Endothelial cell of umbilical vein (primary cell): ENCODE measurements at regions not wholly inside any gene's neighbourhood (a gene's known extent, or its start where the extent isn't known, plus 50 kb on each side); places are given as distances from the start of the nearest gene placed in this dataset.

Experiments used
- BruUV-seq: library from RNA; stranded (reverse); fragments of 400-500 nt; replicated peaks from 2 replicates; lab custom pipeline; 2021; lab: Mats Ljungman, UMichigan
- CTCF ChIA-PET: fragments of 300-600, 350-600 bp; sonication (Branson Sonifier 250); formaldehyde crosslinking; loops from one replicate; lab custom pipeline; 2021; ENCODE audit warnings: antibody characterized with exemption, inconsistent platforms; lab: Charles Lee
- POLR2A ChIA-PET: fragments of 300-600, 350-600 bp; sonication (Branson Sonifier 250); formaldehyde crosslinking; loops from one replicate; lab custom pipeline; 2021; ENCODE audit warnings: antibody characterized with exemption, inconsistent platforms; lab: Charles Lee
- DNase-seq: peaks from one replicate; pipeline ENCODE4 v3.0.0-alpha.2; 2011; ENCODE audit warnings: low read depth, low spot score
- FAIRE-seq: peaks from 2 replicates; lab custom pipeline; 2011; peaks lifted over from hg19 to GRCh38; lab: Jason Lieb, UNC
- H2AFZ ChIP-seq: 2 replicates; pipeline ENCODE4 v1.6.0; 2012; ENCODE audit warnings: low read depth, low read length, control low read depth, inconsistent platforms
- H3K27ac ChIP-seq: 2 replicates; pipeline ENCODE4 v1.5.1; 2011; ENCODE audit warnings: low read depth, mild to moderate bottlenecking, control low read depth, low read length, moderate library complexity; ENCODE audit not compliant: insufficient read depth
- H3K27me3 ChIP-seq, 2 experiments: 2 replicates each; pipeline versions ENCODE4 v1.6.0 to v1.6.1; 2011; ENCODE audit warnings: low read length in 2 of 2, mixed read lengths in 1 of 2; ENCODE audit not compliant: control insufficient read depth in 2 of 2, insufficient read depth in 2 of 2
- H3K36me3 ChIP-seq, 2 experiments: 2 replicates in 1 of 2; 3 replicates in 1 of 2; pipeline ENCODE4 v1.5.1; 2011; ENCODE audit warnings: low read length in 2 of 2, mild to moderate bottlenecking in 1 of 2, moderate library complexity in 1 of 2; ENCODE audit not compliant: control insufficient read depth in 2 of 2, insufficient read depth in 2 of 2; ENCODE audit errors: extremely low read depth in 1 of 2
- H3K4me1 ChIP-seq: 3 replicates; pipeline ENCODE4 v1.5.1; 2011; ENCODE audit warnings: mild to moderate bottlenecking, low read length; ENCODE audit not compliant: control insufficient read depth, insufficient read depth; ENCODE audit errors: extremely low read depth
- H3K4me2 ChIP-seq: 2 replicates; pipeline ENCODE4 v1.6.1; 2011; ENCODE audit warnings: low read length, control low read depth, mixed read lengths; ENCODE audit not compliant: insufficient read depth
- H3K4me3 ChIP-seq, 3 experiments: fragments of 200-600 bp in 1 of 3; sonication (generic), shearing (Covaris generic) in 1 of 3; replicated peaks in 1 of 3; 2 replicates each; pipeline ENCODE4 v1.5.1; 2011 to 2016; ENCODE audit warnings: control low read depth in 3 of 3, low read length in 3 of 3, mild to moderate bottlenecking in 2 of 3, inconsistent platforms in 1 of 3, low read depth in 1 of 3, moderate library complexity in 1 of 3; ENCODE audit not compliant: insufficient read depth in 1 of 3
- H3K79me2 ChIP-seq: 2 replicates; pipeline ENCODE4 v1.6.0; 2012; ENCODE audit warnings: low read length, inconsistent platforms; ENCODE audit not compliant: control insufficient read depth, insufficient read depth
- H3K9ac ChIP-seq: replicated peaks from 2 replicates; pipeline ENCODE3; 2011; ENCODE audit warnings: low read length, control low read depth; ENCODE audit not compliant: insufficient read depth; ENCODE audit errors: extremely low read depth
- H3K9me1 ChIP-seq: replicated peaks from 3 replicates; pipeline ENCODE4 v1.6.0; 2011; ENCODE audit warnings: mild to moderate bottlenecking, low read length; ENCODE audit not compliant: control insufficient read depth, insufficient read depth; ENCODE audit errors: extremely low read depth
- H3K9me3 ChIP-seq: replicated peaks from 2 replicates; pipeline ENCODE4 v1.5.1; 2012; ENCODE audit warnings: low read length, inconsistent platforms; ENCODE audit not compliant: control insufficient read depth, insufficient read depth
- H4K20me1 ChIP-seq: replicated peaks from 2 replicates; pipeline ENCODE3; 2011; ENCODE audit warnings: mild to moderate bottlenecking, low read length; ENCODE audit not compliant: control insufficient read depth, insufficient read depth; ENCODE audit errors: extremely low read depth
- CTCF ChIP-seq, 2 donors: IDR thresholded peaks; 1 replicate in 1 of 2; 2 replicates in 1 of 2; pipeline ENCODE4 v1.5.1; 2011; ENCODE audit warnings: low read length in 2 of 2, mild to moderate bottlenecking in 2 of 2, moderate library complexity in 2 of 2, control low read depth in 1 of 2, inconsistent platforms in 1 of 2, low read depth in 1 of 2; ENCODE audit not compliant: insufficient read depth in 1 of 2; ENCODE audit errors: extremely low read depth in 1 of 2
- EZH2 ChIP-seq: IDR thresholded peaks from 2 replicates; pipeline ENCODE4 v1.6.1; 2012; ENCODE audit warnings: borderline replicate concordance, low read depth, mild to moderate bottlenecking, moderate library complexity, low read length, inconsistent platforms; ENCODE audit not compliant: severe bottlenecking
- FOS ChIP-seq: IDR thresholded peaks from 2 replicates; pipeline ENCODE4 v1.6.1; 2011; ENCODE audit warnings: mild to moderate bottlenecking, low read length, moderate library complexity, borderline replicate concordance; ENCODE audit not compliant: insufficient read depth
- GATA2 ChIP-seq: IDR thresholded peaks from 2 replicates; pipeline ENCODE4 v1.7.0; 2011; ENCODE audit warnings: low read depth, mild to moderate bottlenecking, moderate library complexity, mixed read lengths, low read length; ENCODE audit not compliant: insufficient read length, insufficient read depth
- JUN ChIP-seq: IDR thresholded peaks from 2 replicates; pipeline ENCODE4 v1.6.1; 2011; ENCODE audit warnings: borderline replicate concordance, low read depth; ENCODE audit not compliant: insufficient read length, insufficient read depth
- MYC ChIP-seq: IDR thresholded peaks from one replicate; pipeline ENCODE4 v1.6.1; 2011; ENCODE audit warnings: mild to moderate bottlenecking, low read depth, low read length
- POLR2A ChIP-seq: IDR thresholded peaks from 2 replicates; pipeline ENCODE4 v1.6.1; 2012; ENCODE audit warnings: low read depth, mild to moderate bottlenecking, control low read depth, low read length
- POLR2AphosphoS5 ChIP-seq: IDR thresholded peaks from 2 replicates; pipeline ENCODE4 v1.6.1; 2012; ENCODE audit warnings: low read depth, mild to moderate bottlenecking, control low read depth, low read length, moderate library complexity; ENCODE audit not compliant: insufficient read depth
- dilution Hi-C: fragments of 300-500 bp; cut with MboI; formaldehyde crosslinking; loops from one replicate; pipeline ENCODE4 v1.15.0; 2019; ENCODE audit warnings: low sequenced_read_pairs; ENCODE audit not compliant: extremely low pct_ligation_motif_present
- intact Hi-C: fragments of 100-400 bp; cut with micrococcal nuclease; formaldehyde crosslinking; loops from one replicate; pipeline ENCODE4 v1.10.0; 2022
- TF ChIP-seq, protein P1 (sequence below): IDR thresholded peaks from 2 replicates; pipeline ENCODE4 v1.6.1; 2011; ENCODE audit not compliant: insufficient read depth, insufficient read length

DNA sequence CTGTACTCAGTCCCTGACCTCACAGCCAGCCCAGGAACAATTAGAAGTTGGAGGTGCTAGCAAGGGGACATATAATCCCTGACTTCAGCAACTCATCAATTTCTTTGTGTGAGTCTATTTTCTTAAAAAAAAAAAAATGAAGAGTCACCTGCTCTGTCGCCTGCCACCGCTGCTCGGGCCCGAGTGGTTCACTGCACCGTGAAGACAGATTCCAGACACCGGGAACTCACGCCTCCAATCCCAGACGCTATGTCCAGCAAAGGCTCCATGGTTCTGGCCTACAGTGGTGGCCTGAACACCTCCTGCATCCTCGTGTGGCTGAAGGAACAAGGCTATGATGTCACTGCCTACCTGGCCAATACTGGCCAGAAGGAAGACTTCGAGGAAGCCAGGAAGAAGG, 606.6 kb downstream of the PRELID2 start:
- H3K36me3 ChIP-seq, result no peaks in the 10 kb centered on the region
- no peak overlapping the region for H3K27ac ChIP-seq
- H3K9me1 ChIP-seq, result no peaks in the 10 kb centered on the region
- H3K9ac ChIP-seq, result no peak overlapping the region
- no peaks in the 10 kb centered on the region for H3K27me3 ChIP-seq
- no peaks in the 10 kb centered on the region for H3K4me1 ChIP-seq
- CTCF ChIA-PET, result interaction anchor here (1.0 kb wide), 1 partner anchor 9 kb away, joined by 3 read pairs; no protein-coding TSS in a partner anchor
- H3K79me2 ChIP-seq, result no peaks in the 10 kb centered on the region
- BruUV-seq, result no TSS peak
- no peaks in the 10 kb centered on the region for H3K9me3 ChIP-seq
- intact Hi-C loops, result no loop called here
- H3K4me2 ChIP-seq, result no peak overlapping the region
- DNase-seq (no peak), FAIRE-seq (no peak)
- H4K20me1 ChIP-seq, result no peaks in the 10 kb centered on the region
- no peak overlapping the region for H3K4me3 ChIP-seq
- POLR2A ChIA-PET, result no interaction called here
- H2AFZ ChIP-seq, result no peak overlapping the region
- dilution Hi-C loops, result no loop called here
- TF ChIP-seq JUN (no peak), CTCF (IDR thresholded peaks at IDR 0.05; ENCODE audit: extremely low read depth in 1 of 2, insufficient read depth in 1 of 2, low read depth in 1 of 2, low read length in 2 of 2) (no peak), POLR2AphosphoS5 (no peak), GATA2 (no peak), POLR2A (no peak), FOS (no peak), MYC (no peak), EZH2 (no peak)
- TF ChIP-seq, protein P1, sequence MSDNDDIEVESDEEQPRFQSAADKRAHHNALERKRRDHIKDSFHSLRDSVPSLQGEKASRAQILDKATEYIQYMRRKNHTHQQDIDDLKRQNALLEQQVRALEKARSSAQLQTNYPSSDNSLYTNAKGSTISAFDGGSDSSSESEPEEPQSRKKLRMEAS, result no peak
